Loucy (cell line): ENCODE measurements at regions not wholly inside any gene's neighbourhood (a gene's known extent, or its start where the extent isn't known, plus 50 kb on each side); places are given as distances from the start of the nearest gene placed in this dataset.

ENCODE experiments used
- CTCF ChIP-seq: fragments of 200-600 bp; sonication (generic); conservative IDR thresholded peaks from 2 replicates; pipeline ENCODE4 v1.5.1; 2014; ENCODE audit warnings: mild to moderate bottlenecking, antibody characterized with exemption, low read length
- EZH2phosphoT487 ChIP-seq: fragments of 200-600 bp; IDR thresholded peaks from 2 replicates; pipeline ENCODE4 v1.6.1; 2018; ENCODE audit warnings: antibody characterized with exemption, mild to moderate bottlenecking, moderate library complexity, borderline replicate concordance

GRCh38 chr3:8273479-8273878 is 228.1 kb upstream of the LMCD1 start:
- TF ChIP-seq CTCF (no peak), EZH2phosphoT487 (no peak)
